ENCODE measurements at regions not wholly inside any gene's neighbourhood (a gene's known extent, or its start where the extent isn't known, plus 50 kb on each side); places are given as distances from the start of the nearest gene placed in this dataset.

DNA sequence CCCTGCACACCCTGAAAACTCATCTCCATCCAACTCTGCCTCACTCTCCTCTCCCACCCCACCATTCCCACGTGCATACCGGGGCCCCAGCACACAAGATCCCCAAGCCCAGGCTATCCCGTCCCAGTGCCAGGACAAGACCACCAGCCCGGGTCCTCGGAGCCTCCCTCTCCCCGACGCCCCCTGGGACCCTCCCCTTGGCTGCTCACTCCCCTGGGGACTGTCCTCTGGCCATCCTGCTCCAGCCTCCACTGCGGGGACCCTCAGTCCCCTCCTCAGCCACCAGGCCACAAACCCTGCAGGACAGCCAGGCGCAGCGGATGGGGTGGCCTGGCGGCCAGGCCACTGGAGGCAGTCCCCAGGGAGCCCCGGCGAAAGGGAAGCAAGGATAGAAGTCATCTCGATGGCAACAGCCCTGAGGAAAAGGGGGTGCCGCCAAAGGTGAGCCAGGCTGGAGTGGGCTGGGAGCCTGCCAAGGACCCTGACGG lies 62.8 kb downstream of the C9orf50 start:
- H4K20me1 ChIP-seq (ENCODE audit: insufficient read depth): no peaks in the 10 kb centered on the region
- no peak overlapping the region for H3K9ac ChIP-seq
- no peak overlapping the region for H3K4me3 ChIP-seq (IDR thresholded peaks at IDR 0.05; ENCODE audit: insufficient read depth, low read depth, low read length)
- no peaks in the 10 kb centered on the region for H3K4me1 ChIP-seq (ENCODE audit: low read depth, poor library complexity, severe bottlenecking)
- H3K27me3 ChIP-seq (ENCODE audit: insufficient read depth, low read depth): no peaks in the 10 kb centered on the region; the same call in 1 of the 2 replicates
- TF ChIP-seq, protein P1, sequence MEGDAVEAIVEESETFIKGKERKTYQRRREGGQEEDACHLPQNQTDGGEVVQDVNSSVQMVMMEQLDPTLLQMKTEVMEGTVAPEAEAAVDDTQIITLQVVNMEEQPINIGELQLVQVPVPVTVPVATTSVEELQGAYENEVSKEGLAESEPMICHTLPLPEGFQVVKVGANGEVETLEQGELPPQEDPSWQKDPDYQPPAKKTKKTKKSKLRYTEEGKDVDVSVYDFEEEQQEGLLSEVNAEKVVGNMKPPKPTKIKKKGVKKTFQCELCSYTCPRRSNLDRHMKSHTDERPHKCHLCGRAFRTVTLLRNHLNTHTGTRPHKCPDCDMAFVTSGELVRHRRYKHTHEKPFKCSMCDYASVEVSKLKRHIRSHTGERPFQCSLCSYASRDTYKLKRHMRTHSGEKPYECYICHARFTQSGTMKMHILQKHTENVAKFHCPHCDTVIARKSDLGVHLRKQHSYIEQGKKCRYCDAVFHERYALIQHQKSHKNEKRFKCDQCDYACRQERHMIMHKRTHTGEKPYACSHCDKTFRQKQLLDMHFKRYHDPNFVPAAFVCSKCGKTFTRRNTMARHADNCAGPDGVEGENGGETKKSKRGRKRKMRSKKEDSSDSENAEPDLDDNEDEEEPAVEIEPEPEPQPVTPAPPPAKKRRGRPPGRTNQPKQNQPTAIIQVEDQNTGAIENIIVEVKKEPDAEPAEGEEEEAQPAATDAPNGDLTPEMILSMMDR (conservative IDR thresholded peaks at IDR 0.05; ENCODE audit: low read depth, low read length): no peak
- H3K4me2 ChIP-seq: no peak overlapping the region
- no peaks in the 10 kb centered on the region for H3K36me3 ChIP-seq (ENCODE audit: insufficient read depth)
- no peaks in the 10 kb centered on the region for H3K79me2 ChIP-seq (ENCODE audit: insufficient read depth, low read depth)
- no peak overlapping the region for H3K27ac ChIP-seq
- H2AFZ ChIP-seq (ENCODE audit: low read depth): no peak overlapping the region

GRCh38 chr9:129557192-129558036 lies 63.5 kb downstream of the C9orf50 start:
- Histone ChIP-seq H3K4me2 (no peak overlapping the region), H3K27ac (no peak overlapping the region), H3K79me2 (ENCODE audit: insufficient read depth, low read depth) (no peaks in the 10 kb centered on the region), H3K36me3 (ENCODE audit: insufficient read depth) (no peaks in the 10 kb centered on the region), H3K27me3 (ENCODE audit: insufficient read depth, low read depth) (no peaks in the 10 kb centered on the region; the same call in 1 of the 2 replicates), H3K4me1 (ENCODE audit: low read depth, poor library complexity, severe bottlenecking) (no peaks in the 10 kb centered on the region), H3K4me3 (IDR thresholded peaks at IDR 0.05; ENCODE audit: insufficient read depth, low read depth, low read length) (no peak overlapping the region), H3K9ac (no peak overlapping the region), H2AFZ (ENCODE audit: low read depth) (no peak overlapping the region), H4K20me1 (ENCODE audit: insufficient read depth) (no peaks in the 10 kb centered on the region)
- TF ChIP-seq, protein P1 (conservative IDR thresholded peaks at IDR 0.05; ENCODE audit: low read depth, low read length): no peak

- no peak overlapping the region for H3K4me2 ChIP-seq
- H3K4me3 ChIP-seq (IDR thresholded peaks at IDR 0.05; ENCODE audit: insufficient read depth, low read depth, low read length): no peak overlapping the region
- H3K4me1 ChIP-seq (ENCODE audit: low read depth, poor library complexity, severe bottlenecking): no peaks in the 10 kb centered on the region
- no peaks in the 10 kb centered on the region for H3K36me3 ChIP-seq (ENCODE audit: insufficient read depth)
- H3K27ac ChIP-seq: no peak overlapping the region
- H3K79me2 ChIP-seq (ENCODE audit: insufficient read depth, low read depth): no peaks in the 10 kb centered on the region
- no peak overlapping the region for H2AFZ ChIP-seq (ENCODE audit: low read depth)
- H4K20me1 ChIP-seq (ENCODE audit: insufficient read depth): no peaks in the 10 kb centered on the region
- H3K9ac ChIP-seq: no peak overlapping the region
- H3K27me3 ChIP-seq (ENCODE audit: insufficient read depth, low read depth): no peaks in the 10 kb centered on the region; the same call in 1 of the 2 replicates
- TF ChIP-seq, protein P1 (conservative IDR thresholded peaks at IDR 0.05; ENCODE audit: low read depth, low read length): no peak
Measured at GRCh38 chr9:129556491-129557191, 64.3 kb downstream of the C9orf50 start.

- Histone ChIP-seq H3K4me1 (ENCODE audit: low read depth, poor library complexity, severe bottlenecking) (no peaks in the 10 kb centered on the region), H3K27ac (no peak overlapping the region)
Measured at GRCh38 chr9:129555512-129556215, 65.2 kb downstream of the C9orf50 start.

More at GRCh38 chr9:129555512-129556215, 65.2 kb downstream of the C9orf50 start:
- TF ChIP-seq, protein P1 (conservative IDR thresholded peaks at IDR 0.05; ENCODE audit: low read depth, low read length): no peak
- Histone ChIP-seq H3K27me3 (ENCODE audit: insufficient read depth, low read depth) (no peaks in the 10 kb centered on the region), H3K9ac (no peak overlapping the region), H3K4me3 (IDR thresholded peaks at IDR 0.05; ENCODE audit: insufficient read depth, low read depth, low read length) (no peak overlapping the region), H4K20me1 (ENCODE audit: insufficient read depth) (no peaks in the 10 kb centered on the region), H3K36me3 (ENCODE audit: insufficient read depth) (no peaks in the 10 kb centered on the region), H2AFZ (ENCODE audit: low read depth) (no peak overlapping the region), H3K4me2 (no peak overlapping the region), H3K79me2 (ENCODE audit: insufficient read depth, low read depth) (no peaks in the 10 kb centered on the region)
